Hepatocyte (in vitro differentiated cells): ENCODE measurements at regions not wholly inside any gene's neighbourhood (a gene's known extent, or its start where the extent isn't known, plus 50 kb on each side); places are given as distances from the start of the nearest gene placed in this dataset.

Experiments used
- DNase-seq: peaks from one replicate; pipeline ENCODE4 v3.0.0-alpha.2; 2016; ENCODE audit warnings: low spot score
- H2AFZ ChIP-seq: fragments of 200-600 bp; sonication (generic); 2 replicates; pipeline ENCODE4 v1.6.0; 2016; ENCODE audit warnings: antibody characterized with exemption, mild to moderate bottlenecking
- H3K27ac ChIP-seq: fragments of 200-600 bp; sonication (generic); 2 replicates; pipeline ENCODE4 v1.5.1; 2016; ENCODE audit warnings: mild to moderate bottlenecking
- H3K27me3 ChIP-seq: fragments of 200-600 bp; sonication (generic); 2 replicates; pipeline ENCODE4 v1.6.1; 2016
- H3K36me3 ChIP-seq: fragments of 200-600 bp; sonication (generic); replicated peaks from 2 replicates; pipeline ENCODE4 v1.5.1; 2016; ENCODE audit warnings: low read depth; ENCODE audit not compliant: insufficient read depth
- H3K4me1 ChIP-seq: fragments of 200-600 bp; sonication (generic); 2 replicates; pipeline ENCODE4 v1.5.1; 2016; ENCODE audit warnings: mild to moderate bottlenecking, moderate library complexity; ENCODE audit not compliant: insufficient read depth
- H3K4me2 ChIP-seq: fragments of 200-600 bp; sonication (generic); 2 replicates; pipeline ENCODE4 v1.6.0; 2016
- H3K4me3 ChIP-seq: fragments of 200-600 bp; sonication (generic); 2 replicates; pipeline ENCODE4 v1.5.1; 2016; ENCODE audit warnings: mild to moderate bottlenecking
- H3K79me2 ChIP-seq: fragments of 200-600 bp; sonication (generic); 2 replicates; pipeline ENCODE4 v1.6.0; 2017; ENCODE audit warnings: mild to moderate bottlenecking
- H3K9me2 ChIP-seq: fragments of 200-600 bp; sonication (generic); replicated peaks from 2 replicates; pipeline ENCODE4 v1.6.0; 2017; ENCODE audit warnings: mild to moderate bottlenecking; ENCODE audit not compliant: insufficient read depth
- H3K9me3 ChIP-seq: fragments of 200-600 bp; sonication (generic); 2 replicates; pipeline ENCODE4 v1.5.1; 2016; ENCODE audit warnings: low read depth, mild to moderate bottlenecking
- H4K20me1 ChIP-seq: fragments of 200-600 bp; sonication (generic); 2 replicates; pipeline ENCODE4 v1.6.0; 2016; ENCODE audit warnings: mild to moderate bottlenecking; ENCODE audit not compliant: insufficient read depth, poor library complexity, severe bottlenecking
- CTCF ChIP-seq: fragments of 200-600 bp; sonication (generic); IDR thresholded peaks from 2 replicates; pipeline ENCODE4 v1.5.1; 2016; ENCODE audit warnings: antibody characterized with exemption, mild to moderate bottlenecking; ENCODE audit not compliant: poor library complexity
- EZH2 ChIP-seq: fragments of 200-600 bp; sonication (generic); IDR thresholded peaks from 2 replicates; pipeline ENCODE4 v1.6.1; 2016; ENCODE audit warnings: antibody characterized with exemption, mild to moderate bottlenecking, borderline replicate concordance
- EZH2phosphoT487 ChIP-seq: fragments of 200-600 bp; sonication (generic); IDR thresholded peaks from one replicate; pipeline ENCODE4 v1.6.1; 2018; ENCODE audit warnings: antibody characterized with exemption, mild to moderate bottlenecking, low read depth, moderate library complexity; ENCODE audit not compliant: unreplicated experiment, severe bottlenecking
- WGBS: methylation state at CpG from one replicate; pipeline ENCODE4 v1.1.6; 2016; ENCODE audit warnings: low lambda C conversion rate; ENCODE audit errors: missing lambda C conversion rate; 5-methylcytosine and 5-hydroxymethylcytosine counted together

GRCh38 chr5:3331819-3332218 lies 263.8 kb upstream of the IRX1 start:
- peaks cover 4% of the 10 kb centered on the region for H3K4me1 ChIP-seq
- no peak overlapping the region for H3K27ac ChIP-seq
- H3K4me2 ChIP-seq = no peak overlapping the region
- no peak overlapping the region for H3K4me3 ChIP-seq
- TF ChIP-seq CTCF (no peak), EZH2 (no peak), EZH2phosphoT487 (no peak)
- no peak for DNase-seq
- H2AFZ ChIP-seq = no peak overlapping the region
- no peaks in the 10 kb centered on the region for H4K20me1 ChIP-seq
- H3K9me3 ChIP-seq = no peaks in the 10 kb centered on the region
- no peaks in the 10 kb centered on the region for H3K27me3 ChIP-seq
- WGBS = 93% methylated on average over 5 of the region's 6 CpGs
- no peaks in the 10 kb centered on the region for H3K9me2 ChIP-seq
- H3K79me2 ChIP-seq = no peaks in the 10 kb centered on the region
- no peaks in the 10 kb centered on the region for H3K36me3 ChIP-seq

- no peak overlapping the region for H2AFZ ChIP-seq
- H3K27me3 ChIP-seq = no peaks in the 10 kb centered on the region
- H3K4me3 ChIP-seq = no peak overlapping the region
- no peaks in the 10 kb centered on the region for H3K79me2 ChIP-seq
- H3K4me1 ChIP-seq = peaks cover 5% of the 10 kb centered on the region
- H3K9me3 ChIP-seq = no peaks in the 10 kb centered on the region
- no peaks in the 10 kb centered on the region for H3K36me3 ChIP-seq
- TF ChIP-seq EZH2phosphoT487 (no peak), EZH2 (no peak), CTCF (no peak)
- H3K27ac ChIP-seq = no peak overlapping the region
- WGBS = 95% methylated on average over 6 of the region's 6 CpGs
- DNase-seq = no peak
- no peak overlapping the region for H3K4me2 ChIP-seq
- H4K20me1 ChIP-seq = no peaks in the 10 kb centered on the region
- no peaks in the 10 kb centered on the region for H3K9me2 ChIP-seq
Measured at GRCh38 chr5:3330442-3330841, 265.2 kb upstream of the IRX1 start.

- Histone ChIP-seq H3K9me2 (no peaks in the 10 kb centered on the region), H3K9me3 (no peaks in the 10 kb centered on the region), H3K36me3 (no peaks in the 10 kb centered on the region), H4K20me1 (no peaks in the 10 kb centered on the region), H3K4me3 (no peak overlapping the region), H3K27me3 (no peaks in the 10 kb centered on the region), H3K4me2 (no peak overlapping the region), H3K4me1 (peaks cover 10% of the 10 kb centered on the region), H2AFZ (no peak overlapping the region), H3K79me2 (no peaks in the 10 kb centered on the region), H3K27ac (no peak overlapping the region)
- TF ChIP-seq CTCF = no peak
- no peak for TF ChIP-seq EZH2phosphoT487
- no peak for TF ChIP-seq EZH2
- 87% methylated on average over 4 of the region's 4 CpGs for WGBS
- DNase-seq = no peak
Measured at GRCh38 chr5:3329427-3329826, 266.2 kb upstream of the IRX1 start.

- no peaks in the 10 kb centered on the region for H3K36me3 ChIP-seq
- 89% methylated on average over 9 of the region's 9 CpGs for WGBS
- no peak overlapping the region for H3K4me2 ChIP-seq
- H2AFZ ChIP-seq = no peak overlapping the region
- H3K27me3 ChIP-seq = no peaks in the 10 kb centered on the region
- no peaks in the 10 kb centered on the region for H3K9me2 ChIP-seq
- no peak overlapping the region for H3K4me3 ChIP-seq
- no peaks in the 10 kb centered on the region for H3K9me3 ChIP-seq
- H4K20me1 ChIP-seq = no peaks in the 10 kb centered on the region
- H3K27ac ChIP-seq = no peak overlapping the region
- H3K79me2 ChIP-seq = no peaks in the 10 kb centered on the region
- no peak for TF ChIP-seq EZH2
- no peak for TF ChIP-seq CTCF
- H3K4me1 ChIP-seq = peaks cover 10% of the 10 kb centered on the region
- DNase-seq = no peak
Measured at GRCh38 chr5:3326841-3327232, 268.8 kb upstream of the IRX1 start.
